WTC11 (cell line): ENCODE measurements at regions not wholly inside any gene's neighbourhood (a gene's known extent, or its start where the extent isn't known, plus 50 kb on each side); places are given as distances from the start of the nearest gene placed in this dataset.

Experiments
- ATF2 ChIP-seq: sonication (generic); formaldehyde crosslinking; IDR thresholded peaks from 2 replicates; pipeline ENCODE4 v1.8.1; 2022; ENCODE audit warnings: low read depth, missing genetic modification reagents, borderline replicate concordance
- CTCF ChIP-seq: fragments of 200-600 bp; IDR thresholded peaks from 2 replicates; pipeline ENCODE4 v1.8.0; 2022; ENCODE audit warnings: antibody characterized with exemption
- E2F4 ChIP-seq: sonication (generic); formaldehyde crosslinking; IDR thresholded peaks from 2 replicates; pipeline ENCODE4 v1.8.1; 2022; ENCODE audit warnings: low read depth, mild to moderate bottlenecking, moderate library complexity, missing genetic modification reagents, borderline replicate concordance
- ESRRA ChIP-seq: sonication (generic); formaldehyde crosslinking; IDR thresholded peaks from 2 replicates; pipeline ENCODE4 v1.8.1; 2022; ENCODE audit warnings: mild to moderate bottlenecking, missing genetic modification reagents, borderline replicate concordance
- NR3C1 ChIP-seq: sonication (generic); formaldehyde crosslinking; conservative IDR thresholded peaks from 2 replicates; pipeline ENCODE4 v1.8.1; 2023; ENCODE audit warnings: low read depth, mild to moderate bottlenecking, missing genetic modification reagents
- TEAD4 ChIP-seq: sonication (generic); formaldehyde crosslinking; IDR thresholded peaks from 2 replicates; pipeline ENCODE4 v1.8.0; 2022; ENCODE audit warnings: mild to moderate bottlenecking, missing genetic modification reagents
- USF2 ChIP-seq: sonication (generic); formaldehyde crosslinking; IDR thresholded peaks from 2 replicates; pipeline ENCODE4 v1.8.1; 2023; ENCODE audit warnings: mild to moderate bottlenecking, missing genetic modification reagents, moderate library complexity
- ZNF423 ChIP-seq: fragments of 250-450 bp; sonication (Bioruptor Pico); IDR thresholded peaks from 2 replicates; pipeline ENCODE4 v2.1.2; 2022; ENCODE audit warnings: mild to moderate bottlenecking, moderate library complexity
- TF ChIP-seq, protein P1 (sequence below): sonication (generic); formaldehyde crosslinking; IDR thresholded peaks from 2 replicates; pipeline ENCODE4 v1.8.0; 2022; ENCODE audit warnings: mild to moderate bottlenecking, missing genetic modification reagents
- TF ChIP-seq, protein P2 (sequence below): sonication (generic); formaldehyde crosslinking; IDR thresholded peaks from 2 replicates; pipeline ENCODE4 v1.8.1; 2022; ENCODE audit warnings: mild to moderate bottlenecking, moderate library complexity, missing genetic modification reagents
- TF ChIP-seq, protein P3 (sequence below): sonication (generic); formaldehyde crosslinking; IDR thresholded peaks from 2 replicates; pipeline ENCODE4 v1.8.0; 2022; ENCODE audit warnings: mild to moderate bottlenecking, missing genetic modification reagents
- TF ChIP-seq, protein P4 (sequence below): sonication (generic); formaldehyde crosslinking; IDR thresholded peaks from 2 replicates; pipeline ENCODE4 v1.8.1; 2022; ENCODE audit warnings: missing genetic modification reagents, borderline replicate concordance

- TF ChIP-seq USF2, result no peak
- no peak for TF ChIP-seq ATF2 (CRISPR knock-in tag)
- TF ChIP-seq, protein P1, sequence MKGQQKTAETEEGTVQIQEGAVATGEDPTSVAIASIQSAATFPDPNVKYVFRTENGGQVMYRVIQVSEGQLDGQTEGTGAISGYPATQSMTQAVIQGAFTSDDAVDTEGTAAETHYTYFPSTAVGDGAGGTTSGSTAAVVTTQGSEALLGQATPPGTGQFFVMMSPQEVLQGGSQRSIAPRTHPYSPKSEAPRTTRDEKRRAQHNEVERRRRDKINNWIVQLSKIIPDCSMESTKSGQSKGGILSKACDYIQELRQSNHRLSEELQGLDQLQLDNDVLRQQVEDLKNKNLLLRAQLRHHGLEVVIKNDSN (CRISPR knock-in tag), result no peak
- no peak for TF ChIP-seq ESRRA (CRISPR knock-in tag)
- TF ChIP-seq CTCF, result no peak
- TF ChIP-seq, protein P2, sequence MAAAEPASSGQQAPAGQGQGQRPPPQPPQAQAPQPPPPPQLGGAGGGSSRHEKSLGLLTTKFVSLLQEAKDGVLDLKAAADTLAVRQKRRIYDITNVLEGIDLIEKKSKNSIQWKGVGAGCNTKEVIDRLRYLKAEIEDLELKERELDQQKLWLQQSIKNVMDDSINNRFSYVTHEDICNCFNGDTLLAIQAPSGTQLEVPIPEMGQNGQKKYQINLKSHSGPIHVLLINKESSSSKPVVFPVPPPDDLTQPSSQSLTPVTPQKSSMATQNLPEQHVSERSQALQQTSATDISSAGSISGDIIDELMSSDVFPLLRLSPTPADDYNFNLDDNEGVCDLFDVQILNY, result no peak
- TF ChIP-seq TEAD4 (CRISPR knock-in tag), result no peak
- TF ChIP-seq, protein P3, sequence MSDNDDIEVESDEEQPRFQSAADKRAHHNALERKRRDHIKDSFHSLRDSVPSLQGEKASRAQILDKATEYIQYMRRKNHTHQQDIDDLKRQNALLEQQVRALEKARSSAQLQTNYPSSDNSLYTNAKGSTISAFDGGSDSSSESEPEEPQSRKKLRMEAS, result no peak
- TF ChIP-seq, protein P4, sequence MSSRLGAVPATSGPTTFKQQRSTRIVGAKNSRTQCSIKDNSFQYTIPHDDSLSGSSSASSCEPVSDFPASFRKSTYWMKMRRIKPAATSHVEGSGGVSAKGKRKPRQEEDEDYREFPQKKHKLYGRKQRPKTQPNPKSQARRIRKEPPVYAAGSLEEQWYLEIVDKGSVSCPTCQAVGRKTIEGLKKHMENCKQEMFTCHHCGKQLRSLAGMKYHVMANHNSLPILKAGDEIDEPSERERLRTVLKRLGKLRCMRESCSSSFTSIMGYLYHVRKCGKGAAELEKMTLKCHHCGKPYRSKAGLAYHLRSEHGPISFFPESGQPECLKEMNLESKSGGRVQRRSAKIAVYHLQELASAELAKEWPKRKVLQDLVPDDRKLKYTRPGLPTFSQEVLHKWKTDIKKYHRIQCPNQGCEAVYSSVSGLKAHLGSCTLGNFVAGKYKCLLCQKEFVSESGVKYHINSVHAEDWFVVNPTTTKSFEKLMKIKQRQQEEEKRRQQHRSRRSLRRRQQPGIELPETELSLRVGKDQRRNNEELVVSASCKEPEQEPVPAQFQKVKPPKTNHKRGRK (CRISPR knock-in tag), result no peak
- TF ChIP-seq ZNF423 (CRISPR knock-in tag), result no peak
- TF ChIP-seq E2F4 (CRISPR knock-in tag), result no peak
- TF ChIP-seq NR3C1 (CRISPR knock-in tag), result no peak
Observed at GRCh38 chr21:16742131-16742641, 770.7 kb upstream of the CXADR start.
